ENCODE measurements at regions not wholly inside any gene's neighbourhood (a gene's known extent, or its start where the extent isn't known, plus 50 kb on each side); places are given as distances from the start of the nearest gene placed in this dataset.
A peak's percentile ranks its signal among the peaks of the same experiment; 100 is the strongest.

DNA sequence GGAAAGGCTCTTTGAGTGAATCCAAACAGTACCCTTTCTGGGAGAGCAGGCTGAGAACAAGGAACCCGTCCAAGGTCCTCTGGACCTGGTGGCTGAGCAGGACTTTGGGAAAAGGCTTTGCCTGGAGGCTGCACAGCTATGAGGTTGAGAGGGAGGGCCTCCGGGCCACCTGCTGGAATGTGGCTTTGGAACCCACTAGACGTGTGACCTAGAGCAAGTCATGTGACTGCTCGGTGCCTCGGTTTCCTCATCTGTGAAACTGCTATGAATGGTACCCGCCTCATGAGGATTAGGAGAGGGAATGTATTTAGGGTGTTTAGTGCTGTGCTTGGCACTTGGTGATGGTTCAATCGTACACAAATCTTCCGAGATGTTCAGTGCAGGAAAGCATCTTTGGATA lies 50.4 kb downstream of the HAPSTR1 start:
- DNase-seq: no peak

DNA sequence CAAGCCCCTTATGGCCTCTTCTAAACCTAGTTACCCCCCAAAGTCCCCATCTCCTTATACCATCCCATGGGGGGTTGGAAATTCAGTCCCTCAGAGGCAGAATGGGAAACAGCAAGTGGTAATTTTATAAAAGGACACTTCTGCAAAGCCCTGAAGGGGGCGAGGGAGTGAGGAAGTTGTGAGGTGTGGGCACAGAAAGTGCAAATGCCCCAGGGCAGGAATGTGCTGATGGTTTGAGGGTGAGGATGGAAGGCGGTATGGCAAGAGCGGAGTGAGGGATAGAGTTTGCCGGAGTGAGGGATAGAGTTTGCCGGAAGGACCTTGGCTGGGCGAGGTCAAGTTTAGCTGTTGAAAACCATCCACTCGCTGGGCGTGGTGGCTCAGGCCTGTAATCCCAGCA lies 52.7 kb downstream of the HAPSTR1 start:
- DNase-seq: no peak

DNA sequence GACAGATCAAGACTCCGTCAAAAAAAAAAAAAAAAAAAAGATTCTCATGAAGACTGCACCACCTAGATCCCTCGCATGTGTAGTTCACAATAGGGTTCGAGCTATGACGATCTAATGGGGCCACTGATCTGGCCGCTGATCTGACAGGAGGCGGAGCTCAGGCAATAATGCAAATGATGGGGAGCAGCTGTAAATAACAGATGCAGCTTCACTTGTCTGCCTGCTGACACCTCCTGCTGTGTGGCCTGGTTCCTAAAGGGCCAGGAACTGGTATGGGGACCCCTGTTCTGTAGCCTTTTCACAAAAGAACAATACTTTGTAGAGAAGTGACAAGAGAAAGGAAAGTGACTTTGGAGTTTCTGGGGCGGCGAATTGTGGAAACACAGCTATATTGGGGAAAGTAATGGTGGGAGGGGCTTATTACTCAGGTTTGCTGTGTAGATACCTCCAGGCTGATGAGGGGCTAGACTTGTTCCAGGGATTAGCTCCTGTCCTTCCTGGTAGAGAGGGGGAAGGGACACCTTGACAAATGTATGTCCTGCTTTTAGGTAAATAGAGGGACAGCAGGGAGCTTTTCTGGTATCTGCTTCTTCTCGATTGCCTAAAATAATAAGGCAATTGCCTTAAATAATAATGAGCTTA lies 57.1 kb downstream of the HAPSTR1 start:
- peak; percentile 65 to 85 for DNase-seq

DNA sequence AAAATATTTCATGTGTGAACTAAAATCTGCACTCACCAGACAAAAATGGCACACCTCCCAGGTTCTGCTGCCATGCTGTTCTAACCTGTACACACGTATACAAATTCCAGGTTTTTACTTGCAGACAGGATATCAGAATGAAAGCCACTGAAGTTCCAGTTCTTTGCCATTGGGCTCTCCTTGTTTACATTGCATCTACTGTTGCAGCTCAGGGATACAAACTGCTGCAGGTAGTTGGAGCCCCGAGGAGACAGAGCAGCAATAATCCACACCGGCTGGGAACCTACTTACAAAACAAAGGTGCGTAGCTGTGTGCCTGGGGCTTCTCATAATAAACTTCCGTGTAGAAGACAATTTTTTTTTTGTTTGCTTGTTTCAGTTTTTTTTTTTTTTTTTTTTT lies 59.6 kb downstream of the HAPSTR1 start:
- DNase-seq: no peak

DNA sequence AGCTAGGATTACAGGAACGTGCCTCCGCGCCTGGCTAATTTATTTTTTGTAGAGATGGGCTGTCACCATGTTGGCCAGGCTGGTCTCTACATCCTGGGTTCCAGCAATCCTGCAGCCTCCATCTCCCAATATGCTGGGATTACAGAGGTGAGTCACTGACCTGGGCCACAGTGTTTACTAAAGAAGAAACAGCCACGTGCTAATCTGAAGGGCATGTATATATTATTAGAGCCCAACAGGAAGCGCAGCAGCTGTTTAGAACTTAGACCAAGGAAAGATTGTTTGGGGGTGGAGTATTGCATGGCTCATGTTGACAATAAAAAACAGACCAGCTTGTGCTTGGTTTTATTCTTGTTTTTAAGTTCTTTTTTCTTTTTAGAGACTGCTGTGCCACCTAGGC lies 60.2 kb downstream of the HAPSTR1 start:
- DNase-seq: no peak

DNA sequence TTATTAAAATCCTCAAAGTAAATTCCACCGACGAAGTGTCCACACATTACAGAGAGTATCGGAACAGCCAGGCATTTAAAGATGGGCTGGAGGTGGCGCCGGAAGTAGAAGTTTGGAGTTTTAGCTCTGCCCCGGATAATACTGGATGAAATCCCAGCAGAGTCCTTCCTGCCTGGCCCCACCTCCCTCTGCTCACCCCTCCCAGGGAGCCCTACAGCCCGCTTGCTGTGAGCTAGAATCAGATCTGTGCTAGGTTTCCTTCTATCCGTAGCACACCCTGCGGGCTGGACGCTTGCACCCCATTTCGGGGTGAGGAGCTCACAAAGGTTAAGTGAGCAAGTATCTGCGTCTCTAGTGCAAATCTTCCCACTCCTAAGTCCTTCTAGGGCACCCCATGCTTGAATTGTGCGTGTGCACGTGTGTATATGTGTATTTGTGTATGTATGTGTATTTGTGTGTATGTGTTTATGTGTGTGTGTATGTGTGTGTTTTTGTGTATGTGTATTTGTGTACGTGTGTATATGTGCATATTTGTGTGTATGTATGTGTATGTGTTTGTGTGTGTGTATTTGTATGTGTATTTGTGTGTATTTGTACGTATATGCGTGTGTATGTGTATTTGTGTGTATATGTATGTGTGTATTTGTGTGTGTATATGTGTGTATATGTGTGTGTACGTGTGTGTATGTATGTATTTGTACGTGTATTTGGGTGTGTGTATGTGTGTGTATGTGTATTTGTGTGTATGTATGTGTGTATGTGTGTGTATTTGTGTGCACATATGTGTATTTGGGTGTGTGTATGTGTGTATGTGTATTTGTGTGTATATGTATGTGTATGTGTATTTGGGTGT lies 61.4 kb downstream of the HAPSTR1 start:
- no peak for DNase-seq

DNA sequence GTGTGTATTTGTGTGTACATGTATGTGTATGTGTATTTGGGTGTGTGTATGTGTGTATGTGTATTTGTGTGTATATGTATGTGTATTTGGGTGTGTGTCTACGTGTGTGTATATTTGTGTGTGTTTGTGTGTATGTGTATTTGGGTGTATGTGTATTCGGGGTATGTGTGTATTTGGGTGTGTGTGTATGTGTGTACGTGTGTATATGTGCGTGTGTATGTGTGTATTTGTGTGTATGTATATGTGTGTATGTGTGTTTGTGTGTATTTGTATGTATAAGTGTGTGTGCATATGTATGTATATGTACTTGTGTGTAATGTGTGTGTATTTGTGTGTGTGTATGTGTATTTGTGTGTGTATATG lies 62.0 kb downstream of the HAPSTR1 start:
- no peak for DNase-seq

DNA sequence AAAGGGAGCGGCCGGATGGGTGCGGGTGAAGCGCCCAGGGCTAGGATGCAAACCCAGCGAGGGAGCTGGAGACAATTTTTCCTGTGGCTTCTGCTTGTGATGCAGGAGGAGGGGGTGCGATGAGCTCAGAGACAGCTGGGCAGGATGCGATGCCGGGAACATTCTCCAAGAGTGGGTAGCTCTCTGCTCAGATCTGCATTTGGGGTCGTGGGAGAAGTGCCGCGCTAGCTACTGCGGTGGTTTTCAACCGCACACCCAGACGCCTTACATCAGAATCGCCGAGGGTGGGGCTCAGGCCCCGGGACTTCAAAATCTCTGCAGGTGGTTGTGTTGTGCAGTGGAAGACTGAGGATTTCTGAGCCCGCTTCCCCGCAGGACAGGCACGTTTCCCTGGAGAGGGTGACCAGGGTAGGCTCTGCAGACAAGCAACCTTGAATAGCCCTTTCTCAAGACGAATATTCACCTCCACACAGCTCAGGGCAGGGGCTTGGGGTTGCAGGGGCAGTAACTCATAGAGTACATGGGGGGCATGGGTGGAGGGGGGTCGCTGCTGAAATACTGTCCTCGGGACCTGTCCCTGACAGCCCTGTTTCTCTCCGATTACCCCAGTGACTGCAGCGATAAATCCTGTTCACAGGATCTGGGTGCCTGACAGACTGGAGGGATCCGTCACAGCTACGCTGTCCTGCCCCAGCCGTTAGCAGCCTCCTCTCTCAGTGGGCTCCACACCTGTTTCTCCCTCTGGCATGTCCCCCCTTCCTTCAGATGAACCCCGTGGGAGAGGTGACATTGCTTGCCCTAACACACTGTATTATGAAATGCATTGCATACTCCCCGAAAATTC lies 63.3 kb downstream of the HAPSTR1 start:
- DNase-seq: no peak

DNA sequence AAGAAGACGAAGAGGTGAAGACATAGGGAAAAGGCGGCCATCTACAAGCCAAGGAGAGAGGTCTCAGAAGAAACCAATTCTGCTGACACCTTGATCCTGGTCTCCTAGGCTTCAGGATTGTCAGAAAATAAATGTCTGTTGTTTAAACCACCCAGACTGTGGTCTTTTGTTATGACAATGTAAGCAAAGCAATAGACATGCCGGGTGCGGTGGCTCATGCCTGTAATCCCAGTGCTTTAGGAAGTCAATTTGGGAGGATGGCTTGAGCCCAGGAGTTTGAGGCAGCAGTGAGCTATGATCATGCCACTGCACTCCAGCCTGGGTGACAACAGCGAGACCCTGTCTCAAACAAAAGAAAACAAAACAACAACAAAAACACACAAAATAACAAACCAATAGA lies 64.4 kb downstream of the HAPSTR1 start:
- DNase-seq: no peak

DNA sequence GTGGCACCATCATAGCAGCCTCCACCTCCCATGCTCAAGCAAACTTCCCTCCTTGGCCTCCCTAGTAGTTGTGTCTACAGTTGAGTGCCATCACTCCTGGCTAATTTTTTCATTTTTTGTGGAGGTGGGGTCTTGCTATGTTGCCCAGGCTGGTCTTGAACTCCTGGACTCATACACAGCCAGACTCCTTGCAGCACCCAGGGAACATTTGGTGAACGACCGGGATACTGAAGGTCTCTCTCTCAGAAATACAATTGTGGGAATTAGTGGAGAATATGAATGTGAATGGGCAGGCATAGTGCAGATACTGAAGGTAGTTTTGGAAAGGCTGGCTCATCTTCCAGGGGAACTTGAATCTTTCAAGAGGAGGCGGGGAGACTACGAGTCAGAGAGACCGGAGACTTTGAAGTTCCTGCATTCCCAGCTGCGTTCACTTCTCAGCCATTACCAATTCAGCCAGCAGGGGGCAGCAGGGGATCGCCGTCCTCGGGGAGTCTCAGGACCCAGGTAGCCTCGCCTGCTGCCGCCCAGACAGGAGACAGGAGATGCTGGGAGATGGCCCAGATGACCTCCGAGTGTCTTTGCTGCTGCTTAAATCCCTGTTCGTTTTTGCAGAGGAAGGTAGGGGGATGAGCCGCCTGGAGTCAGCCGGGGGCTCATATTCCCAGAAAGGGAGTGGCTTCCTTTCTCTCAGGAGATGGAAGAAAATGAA lies 68.6 kb downstream of the HAPSTR1 start:
- peak; percentile 69 to 85 for DNase-seq

DNA sequence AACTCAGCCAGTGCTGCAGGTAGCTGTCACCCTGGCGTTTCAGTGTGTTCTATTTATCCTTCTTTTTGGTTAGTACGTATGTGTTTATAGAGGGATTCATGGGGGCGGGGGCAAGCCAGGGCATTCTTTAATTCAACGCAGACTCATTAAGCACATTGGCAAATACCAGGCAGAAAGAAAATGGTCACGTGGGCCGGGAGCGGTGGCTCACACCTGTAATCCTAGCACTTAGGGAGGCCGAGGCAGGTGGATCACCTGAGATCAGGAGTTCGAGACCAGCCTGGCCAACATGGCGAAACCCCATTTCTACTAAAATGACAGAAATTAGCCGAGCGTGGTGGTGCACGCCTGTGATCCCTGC lies 69.1 kb downstream of the HAPSTR1 start:
- no peak for DNase-seq

DNA sequence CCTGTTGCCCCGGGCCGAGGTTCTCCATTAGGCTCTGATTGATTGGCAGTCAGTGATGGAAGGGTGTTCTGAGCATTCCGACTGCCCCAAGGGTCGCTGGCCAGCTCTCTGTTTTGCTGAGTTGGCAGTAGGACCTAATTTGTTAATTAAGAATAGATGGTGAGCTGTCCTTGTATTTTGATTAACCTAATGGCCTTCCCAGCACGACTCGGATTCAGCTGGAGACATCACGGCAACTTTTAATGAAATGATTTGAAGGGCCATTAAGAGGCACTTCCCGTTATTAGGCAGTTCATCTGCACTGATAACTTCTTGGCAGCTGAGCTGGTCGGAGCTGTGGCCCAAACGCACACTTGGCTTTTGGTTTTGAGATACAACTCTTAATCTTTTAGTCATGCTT lies 74.2 kb downstream of the HAPSTR1 start:
- DNase-seq: peak in 1 of 2 experiments; percentile 71

DNA sequence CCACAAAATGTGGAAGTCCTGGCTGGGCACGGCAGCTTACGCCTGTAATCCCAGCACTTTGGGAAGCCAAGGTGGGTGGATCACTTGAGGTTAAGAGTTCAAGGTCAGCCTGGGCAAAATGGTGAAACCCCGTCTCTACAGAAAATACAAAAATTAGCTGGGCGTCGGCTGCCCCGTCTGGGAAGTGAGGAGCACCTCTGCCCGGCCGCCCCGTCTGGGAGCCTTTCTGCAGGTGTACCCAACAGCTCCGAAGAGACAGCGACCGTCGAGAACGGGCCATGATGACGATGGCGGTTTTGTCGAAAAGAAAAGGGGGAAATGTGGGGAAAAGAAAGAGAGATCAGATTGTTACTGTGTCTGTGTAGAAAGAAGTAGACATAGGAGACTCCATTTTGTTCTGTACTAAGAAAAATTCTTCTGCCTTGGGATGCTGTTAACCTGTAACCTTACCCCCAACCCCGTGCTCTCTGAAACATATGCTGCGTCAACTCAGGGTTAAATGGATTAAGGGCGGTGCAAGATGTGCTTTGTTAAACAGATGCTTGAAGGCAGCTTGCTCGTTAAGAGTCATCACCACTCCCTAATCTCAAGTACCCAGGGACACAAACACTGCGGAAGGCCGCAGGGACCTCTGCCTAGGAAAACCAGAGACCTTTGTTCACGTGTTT lies 75.0 kb downstream of the HAPSTR1 start:
- DNase-seq: peak; percentile 39 to 72

DNA sequence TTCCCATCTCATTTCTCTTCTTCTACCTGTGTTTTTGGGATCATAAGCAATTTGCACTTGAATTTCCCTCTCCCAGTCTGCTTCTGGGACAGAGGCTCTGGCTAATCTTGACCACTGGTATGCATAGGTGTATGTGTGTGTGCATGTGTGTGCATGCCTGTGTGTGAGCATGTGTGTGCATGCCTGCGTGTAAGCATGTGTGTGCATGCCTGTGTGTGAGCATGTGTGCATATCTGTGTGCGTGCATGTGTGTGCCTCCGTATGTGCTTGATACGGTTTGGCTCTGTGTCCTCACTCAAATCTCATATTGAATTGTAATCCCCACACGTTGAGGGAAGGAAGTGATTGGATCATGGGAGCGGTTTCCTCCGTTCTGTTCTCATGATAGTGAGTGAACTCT lies 77.7 kb downstream of the HAPSTR1 start:
- no peak for DNase-seq

DNA sequence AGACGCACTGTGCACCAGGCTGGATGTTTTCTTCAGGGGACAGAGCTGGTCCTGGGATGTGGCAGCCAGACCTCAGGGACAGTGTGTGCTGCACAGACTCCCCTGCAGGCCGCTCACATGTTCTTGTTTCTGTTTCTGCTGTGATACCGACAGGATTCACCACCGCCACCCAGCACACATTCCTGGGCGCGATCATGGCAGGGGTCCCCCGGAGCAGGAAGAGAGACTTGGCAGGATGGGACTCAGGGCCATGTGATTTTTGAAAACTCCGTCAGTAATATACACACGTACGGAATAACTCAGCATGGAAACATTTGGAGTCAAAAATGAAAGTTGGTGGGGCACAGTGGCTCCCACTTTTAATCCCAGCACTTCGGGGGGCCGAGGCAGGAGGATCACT lies 79.0 kb downstream of the HAPSTR1 start:
- DNase-seq: no peak

DNA sequence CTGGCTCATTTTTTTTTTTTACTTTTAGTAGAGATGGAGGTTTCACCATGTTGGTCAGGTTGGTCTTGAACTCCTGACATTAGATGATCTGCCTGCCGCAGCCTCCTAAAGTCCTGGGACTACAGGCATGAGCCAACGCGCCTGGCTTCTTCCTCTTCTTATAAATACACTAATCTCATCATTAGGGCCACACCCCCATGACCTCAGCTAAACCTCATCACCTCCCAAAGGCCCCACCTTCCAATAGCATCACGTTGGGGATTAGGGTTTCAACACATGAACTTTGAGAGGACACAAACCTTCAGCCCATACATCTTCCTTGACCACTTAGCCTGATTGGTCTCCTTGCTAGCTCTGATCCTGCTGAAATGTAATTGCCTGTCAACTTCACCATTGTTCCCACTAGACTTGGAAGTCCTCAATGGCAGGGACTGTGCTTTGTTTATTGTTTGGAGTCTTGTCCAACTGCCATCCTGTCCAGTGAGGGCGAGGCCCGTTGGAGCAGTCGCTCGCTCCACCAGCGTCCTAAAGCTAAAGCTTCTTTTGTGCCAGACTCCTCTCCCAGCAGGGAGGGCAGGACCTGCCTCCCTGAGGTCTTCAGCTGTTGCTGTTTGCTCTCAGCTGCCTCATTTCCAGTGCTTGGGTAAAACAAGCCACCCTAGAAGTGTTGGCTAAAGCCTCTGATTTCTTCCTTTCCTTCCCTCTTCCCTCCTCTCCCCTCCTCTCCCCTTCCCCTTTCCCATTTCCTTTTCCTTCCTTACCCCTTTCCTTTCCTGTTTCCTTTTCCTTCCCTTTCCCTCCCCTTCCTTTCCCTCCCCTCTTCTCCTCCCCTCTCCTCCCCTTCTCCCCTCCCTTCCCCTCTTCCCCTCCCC lies 85.3 kb downstream of the HAPSTR1 start:
- no peak for DNase-seq

DNA sequence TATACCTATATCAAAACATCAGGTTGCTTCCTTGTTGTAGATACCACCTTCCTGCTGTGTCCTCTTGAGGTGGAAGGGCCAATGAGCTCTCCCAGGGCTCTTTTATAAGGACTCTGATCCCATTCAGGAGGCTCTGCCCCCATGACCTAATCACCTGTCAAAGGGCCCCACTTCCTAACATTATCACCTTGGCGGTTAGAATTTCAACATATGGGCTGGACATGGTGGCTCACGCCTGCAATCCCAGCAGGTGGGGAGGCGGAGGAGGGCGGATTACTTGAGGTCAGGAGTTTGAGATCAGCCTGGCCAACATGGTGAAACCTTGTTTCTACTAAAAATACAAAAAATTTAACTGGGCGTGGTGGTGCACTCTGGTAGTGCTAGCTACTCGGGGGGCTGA lies 86.4 kb downstream of the HAPSTR1 start:
- no peak for DNase-seq

DNA sequence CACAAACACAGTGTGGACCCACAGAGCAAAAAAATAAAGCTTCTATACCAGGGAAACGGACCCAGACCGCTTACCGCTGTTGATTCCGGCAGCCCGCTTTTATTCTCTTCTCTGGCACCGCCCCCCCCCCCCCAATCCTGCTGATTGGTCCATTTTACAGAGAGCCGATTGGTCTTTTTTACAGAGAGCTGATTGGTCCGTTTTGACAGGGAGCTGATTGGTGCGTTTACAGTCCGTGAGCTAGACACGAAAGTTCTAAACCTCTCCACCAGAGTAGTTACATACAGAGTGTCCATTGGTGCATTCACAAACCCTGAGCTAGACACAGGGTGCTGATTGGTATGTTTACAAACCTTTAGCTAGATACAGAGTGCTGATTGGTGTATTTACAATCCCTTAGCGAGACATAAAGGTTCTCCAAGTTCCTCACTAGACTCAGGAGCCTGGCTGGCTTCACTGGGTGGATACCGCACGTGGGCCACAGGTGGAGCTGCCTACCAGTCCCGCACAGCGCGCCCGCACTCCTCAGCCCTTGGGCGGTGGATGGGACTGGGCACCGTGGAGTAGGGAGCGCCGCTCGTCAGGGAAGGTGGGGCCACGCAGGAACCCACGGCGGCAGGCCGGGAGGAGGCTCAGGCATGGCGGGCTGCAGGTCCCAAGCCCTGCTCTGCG lies 92.4 kb downstream of the HAPSTR1 start:
- no peak for DNase-seq

DNA sequence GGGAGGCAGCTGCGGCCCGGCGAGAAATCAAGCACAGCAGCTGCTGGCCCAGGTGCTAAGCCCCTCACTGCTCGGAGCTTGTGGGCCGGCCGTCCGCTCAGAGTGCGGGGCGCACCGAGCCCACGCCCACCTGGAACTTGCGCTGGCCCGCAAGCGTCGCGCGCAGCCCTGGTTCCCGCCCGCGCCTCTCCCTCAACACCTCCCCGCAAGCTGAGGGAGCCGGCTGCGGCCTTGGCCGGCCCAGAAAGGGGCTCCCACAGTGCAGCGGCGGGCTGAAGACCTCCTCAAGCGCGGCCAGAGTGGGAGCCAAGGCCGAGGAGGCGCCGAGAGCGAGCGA lies 92.9 kb downstream of the HAPSTR1 start:
- no peak for DNase-seq

DNA sequence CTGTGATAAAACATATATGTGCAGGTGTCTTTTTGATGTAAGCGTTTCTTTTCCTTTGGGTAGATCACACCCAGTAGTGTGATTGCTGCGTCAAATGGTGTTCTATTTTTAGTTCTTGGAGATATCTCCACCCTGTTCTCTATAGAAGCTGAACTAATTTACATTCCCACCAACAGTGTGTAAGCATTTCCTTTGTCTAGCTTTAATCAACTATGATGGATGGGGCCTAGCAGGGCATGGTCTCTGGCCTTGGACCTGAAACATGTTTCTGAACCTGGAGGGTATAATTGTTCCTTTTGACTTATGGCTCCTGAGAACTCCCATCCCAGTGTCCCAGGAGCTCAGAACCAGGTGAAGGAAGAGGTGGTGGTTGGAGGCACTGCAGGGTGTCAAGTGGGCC lies 93.9 kb downstream of the HAPSTR1 start:
- no peak for DNase-seq

DNA sequence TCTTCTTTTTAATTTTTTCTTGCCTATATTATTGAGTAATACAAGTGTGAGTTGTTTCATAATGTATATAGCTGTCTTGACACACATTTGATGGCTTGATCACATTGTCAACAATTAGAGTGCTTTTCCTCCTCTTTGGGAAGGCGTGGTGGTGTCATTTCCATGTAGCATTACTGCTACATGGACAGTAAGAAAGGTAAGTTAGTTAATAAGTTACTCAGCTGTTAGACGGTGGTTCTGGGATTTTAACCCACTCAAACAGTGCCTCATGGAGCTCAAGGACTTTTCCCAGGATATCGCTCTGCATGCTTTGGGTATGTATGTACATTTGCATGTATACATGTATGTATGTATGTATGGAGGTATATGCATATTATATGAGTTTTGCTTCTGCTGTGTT lies 94.6 kb downstream of the HAPSTR1 start:
- DNase-seq: no peak
